ENCODE measurements at regions not wholly inside any gene's neighbourhood (a gene's known extent, or its start where the extent isn't known, plus 50 kb on each side); places are given as distances from the start of the nearest gene placed in this dataset.

DNA sequence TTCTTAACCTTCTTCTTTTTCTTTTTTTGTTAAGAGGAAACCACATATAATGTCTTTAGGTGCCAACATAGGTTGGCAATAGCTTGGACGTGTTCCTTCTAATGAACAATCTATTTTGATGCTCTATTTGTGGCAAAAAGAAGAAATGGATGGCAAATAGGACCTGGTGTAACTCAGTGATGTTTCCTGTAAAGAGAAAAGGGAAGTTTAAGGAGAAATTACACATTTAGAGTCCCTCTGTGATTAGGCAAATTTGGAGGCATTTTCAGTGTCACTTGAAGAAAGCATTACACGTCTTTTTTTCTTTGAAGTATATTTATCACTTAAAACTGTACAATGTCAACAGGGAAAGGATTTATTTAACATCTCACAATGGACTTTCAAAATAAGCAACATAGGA is 327.1 kb downstream of the ZIC1 start:
- H3K9me3 ChIP-seq, result no peaks in the 10 kb centered on the region
- no peak overlapping the region for H3K9ac ChIP-seq
- H3K4me1 ChIP-seq, result no peaks in the 10 kb centered on the region
- H3K4me3 ChIP-seq, result no peak overlapping the region
- no peak overlapping the region for H3K27ac ChIP-seq
- H3K27me3 ChIP-seq, result no peaks in the 10 kb centered on the region
- TF ChIP-seq Cebpa-rat (IDR thresholded peaks at IDR 0.05), result no peak
- no peak overlapping the region for H3K4me2 ChIP-seq
- H4K20me1 ChIP-seq, result no peaks in the 10 kb centered on the region
- no peaks in the 10 kb centered on the region for H3K36me3 ChIP-seq

DNA sequence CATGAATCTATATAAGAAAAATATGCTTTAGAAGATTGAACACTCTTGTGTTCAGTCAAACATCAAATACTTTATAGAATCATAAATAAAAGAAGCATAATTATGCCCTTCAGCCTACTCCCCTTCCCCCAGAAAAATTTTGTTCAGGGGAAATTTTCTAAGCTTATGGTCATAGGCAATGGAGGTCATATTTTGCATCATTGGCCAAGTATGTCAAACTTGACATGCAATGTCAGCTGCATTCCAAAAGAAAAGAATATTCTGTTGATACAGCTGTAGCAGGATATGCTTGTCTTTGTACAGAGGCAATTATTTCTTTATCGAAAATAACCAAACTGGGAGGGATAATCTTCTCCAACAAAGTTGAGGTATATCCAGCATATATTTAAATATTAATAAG is 328.2 kb downstream of the ZIC1 start:
- no peaks in the 10 kb centered on the region for H3K36me3 ChIP-seq
- H3K9me3 ChIP-seq, result no peaks in the 10 kb centered on the region
- TF ChIP-seq Cebpa-rat (IDR thresholded peaks at IDR 0.05), result no peak
- H3K4me3 ChIP-seq, result no peak overlapping the region
- H3K9ac ChIP-seq, result no peak overlapping the region
- H4K20me1 ChIP-seq, result no peaks in the 10 kb centered on the region
- H3K27ac ChIP-seq, result no peak overlapping the region
- no peaks in the 10 kb centered on the region for H3K27me3 ChIP-seq
- H3K4me1 ChIP-seq, result no peaks in the 10 kb centered on the region
- H3K4me2 ChIP-seq, result no peak overlapping the region

DNA sequence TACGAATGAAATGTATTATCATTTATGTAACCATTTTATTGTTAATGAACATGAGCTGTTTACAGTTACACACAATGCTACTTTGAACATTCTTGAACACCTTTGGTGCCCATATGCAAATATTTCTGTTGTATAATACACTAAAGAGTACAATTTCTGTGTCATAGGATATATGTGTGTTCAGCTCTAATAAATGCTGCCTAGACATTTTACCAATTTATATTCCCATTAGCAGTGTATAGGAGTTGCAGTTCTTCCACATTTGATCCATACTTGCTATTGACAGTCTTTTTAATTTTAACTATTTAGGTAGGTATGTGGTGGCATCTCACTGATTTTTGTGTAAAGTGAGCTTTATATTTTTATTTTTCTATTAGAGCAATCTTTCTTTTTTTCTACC is 331.8 kb downstream of the ZIC1 start:
- H3K27me3 ChIP-seq, result no peaks in the 10 kb centered on the region
- TF ChIP-seq Cebpa-rat (IDR thresholded peaks at IDR 0.05), result no peak
- no peaks in the 10 kb centered on the region for H3K9me3 ChIP-seq
- H3K4me1 ChIP-seq, result no peaks in the 10 kb centered on the region
- no peak overlapping the region for H3K9ac ChIP-seq
- no peak overlapping the region for H3K4me2 ChIP-seq
- no peaks in the 10 kb centered on the region for H4K20me1 ChIP-seq
- no peak overlapping the region for H3K4me3 ChIP-seq
- H3K36me3 ChIP-seq, result no peaks in the 10 kb centered on the region
- no peak overlapping the region for H3K27ac ChIP-seq

GRCh38 chr3:147744967-147745366 is 335.8 kb downstream of the ZIC1 start:
- H3K27ac ChIP-seq, result no peak overlapping the region
- H3K4me2 ChIP-seq, result no peak overlapping the region
- no peaks in the 10 kb centered on the region for H3K9me3 ChIP-seq
- no peak overlapping the region for H3K9ac ChIP-seq
- TF ChIP-seq Cebpa-rat (IDR thresholded peaks at IDR 0.05), result no peak
- H3K27me3 ChIP-seq, result no peaks in the 10 kb centered on the region
- no peaks in the 10 kb centered on the region for H3K36me3 ChIP-seq
- H3K4me1 ChIP-seq, result no peaks in the 10 kb centered on the region
- no peak overlapping the region for H3K4me3 ChIP-seq
- no peaks in the 10 kb centered on the region for H4K20me1 ChIP-seq

DNA sequence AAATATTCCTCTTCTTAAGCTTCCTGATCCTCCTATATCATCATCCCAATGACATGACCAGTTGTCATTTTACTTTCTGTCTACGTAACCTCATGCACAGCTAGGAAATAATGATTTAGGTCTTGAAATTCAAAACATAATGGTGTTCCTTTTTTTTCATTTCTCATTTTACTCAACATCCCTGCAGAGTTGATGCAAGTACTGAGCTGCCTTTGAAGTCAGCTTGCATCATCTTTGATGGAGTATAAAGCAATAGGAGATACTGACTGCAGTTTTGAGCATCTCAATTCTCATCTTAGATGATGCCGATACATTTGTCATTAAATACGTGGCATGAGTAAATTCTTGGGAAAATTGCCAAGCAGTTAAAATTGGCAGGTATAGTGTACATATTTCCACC is 346.1 kb downstream of the ZIC1 start:
- no peaks in the 10 kb centered on the region for H3K9me3 ChIP-seq
- no peak overlapping the region for H3K4me2 ChIP-seq
- no peaks in the 10 kb centered on the region for H3K4me1 ChIP-seq
- H3K9ac ChIP-seq, result no peak overlapping the region
- H4K20me1 ChIP-seq, result no peaks in the 10 kb centered on the region
- H3K27ac ChIP-seq, result no peak overlapping the region
- TF ChIP-seq Cebpa-rat (IDR thresholded peaks at IDR 0.05), result no peak
- no peaks in the 10 kb centered on the region for H3K27me3 ChIP-seq
- no peaks in the 10 kb centered on the region for H3K36me3 ChIP-seq
- H3K4me3 ChIP-seq, result no peak overlapping the region

- H3K4me1 ChIP-seq, result no peaks in the 10 kb centered on the region
- no peak overlapping the region for H3K9ac ChIP-seq
- no peak overlapping the region for H3K27ac ChIP-seq
- H4K20me1 ChIP-seq, result no peaks in the 10 kb centered on the region
- no peaks in the 10 kb centered on the region for H3K9me3 ChIP-seq
- no peaks in the 10 kb centered on the region for H3K27me3 ChIP-seq
- H3K4me2 ChIP-seq, result no peak overlapping the region
- H3K36me3 ChIP-seq, result no peaks in the 10 kb centered on the region
- no peak overlapping the region for H3K4me3 ChIP-seq
- TF ChIP-seq Cebpa-rat (IDR thresholded peaks at IDR 0.05), result no peak
These were observed 347.3 kb downstream of the ZIC1 start for GRCh38 chr3:147756476-147756875.

DNA sequence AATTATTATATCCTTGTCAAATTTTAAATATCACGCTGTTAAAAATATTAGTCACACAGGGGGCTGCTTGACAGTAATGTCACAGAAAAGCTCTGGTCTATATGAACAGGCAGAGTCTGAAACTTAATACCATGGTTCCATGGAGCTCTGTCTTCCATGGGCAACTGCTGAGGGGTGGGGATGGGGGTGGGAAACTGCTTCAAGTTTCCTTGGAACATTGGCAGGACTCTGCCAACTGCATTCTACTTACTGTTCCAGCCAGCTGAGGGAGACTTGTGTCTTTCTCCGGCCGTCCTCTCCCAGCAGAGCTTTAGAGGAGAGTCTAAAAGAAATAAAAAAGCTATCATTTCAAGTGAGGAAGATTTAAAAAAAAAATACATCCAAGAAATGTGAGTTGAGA is 348.7 kb downstream of the ZIC1 start:
- no peaks in the 10 kb centered on the region for H3K27me3 ChIP-seq
- no peak overlapping the region for H3K27ac ChIP-seq
- no peaks in the 10 kb centered on the region for H3K36me3 ChIP-seq
- H3K4me1 ChIP-seq, result no peaks in the 10 kb centered on the region
- H4K20me1 ChIP-seq, result no peaks in the 10 kb centered on the region
- no peak overlapping the region for H3K4me3 ChIP-seq
- no peak overlapping the region for H3K4me2 ChIP-seq
- H3K9me3 ChIP-seq, result no peaks in the 10 kb centered on the region
- TF ChIP-seq Cebpa-rat (IDR thresholded peaks at IDR 0.05), result no peak
- no peak overlapping the region for H3K9ac ChIP-seq

DNA sequence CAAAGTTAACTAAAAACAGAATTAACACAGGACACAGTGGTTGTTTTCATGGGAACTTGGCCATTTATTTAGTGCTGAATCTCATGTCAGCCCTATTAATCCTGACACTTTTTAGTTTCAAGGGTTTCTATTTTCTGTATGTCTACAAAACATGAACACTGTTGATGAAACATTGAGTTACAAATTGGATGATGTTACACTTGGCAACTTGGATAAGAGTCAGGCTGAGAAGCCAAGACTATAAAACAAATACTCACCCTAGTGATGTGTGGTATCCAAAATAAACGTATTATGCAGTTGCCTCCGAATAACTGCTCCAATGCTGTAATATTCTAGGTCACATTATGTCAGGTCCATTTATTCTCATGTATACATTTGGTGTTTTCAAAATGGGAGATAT is 349.6 kb downstream of the ZIC1 start:
- H3K4me3 ChIP-seq, result no peak overlapping the region
- H3K36me3 ChIP-seq, result no peaks in the 10 kb centered on the region
- no peak overlapping the region for H3K4me2 ChIP-seq
- H3K27ac ChIP-seq, result no peak overlapping the region
- no peaks in the 10 kb centered on the region for H3K27me3 ChIP-seq
- no peak overlapping the region for H3K9ac ChIP-seq
- H4K20me1 ChIP-seq, result no peaks in the 10 kb centered on the region
- no peaks in the 10 kb centered on the region for H3K9me3 ChIP-seq
- no peaks in the 10 kb centered on the region for H3K4me1 ChIP-seq
- no peak for TF ChIP-seq Cebpa-rat (IDR thresholded peaks at IDR 0.05)

GRCh38 chr3:147760085-147760484 is 350.9 kb downstream of the ZIC1 start:
- no peak overlapping the region for H3K9ac ChIP-seq
- no peaks in the 10 kb centered on the region for H3K36me3 ChIP-seq
- no peaks in the 10 kb centered on the region for H3K4me1 ChIP-seq
- no peak for TF ChIP-seq Cebpa-rat (IDR thresholded peaks at IDR 0.05)
- no peaks in the 10 kb centered on the region for H4K20me1 ChIP-seq
- no peak overlapping the region for H3K4me2 ChIP-seq
- no peak overlapping the region for H3K27ac ChIP-seq
- H3K27me3 ChIP-seq, result no peaks in the 10 kb centered on the region
- H3K9me3 ChIP-seq, result no peaks in the 10 kb centered on the region
- H3K4me3 ChIP-seq, result no peak overlapping the region

DNA sequence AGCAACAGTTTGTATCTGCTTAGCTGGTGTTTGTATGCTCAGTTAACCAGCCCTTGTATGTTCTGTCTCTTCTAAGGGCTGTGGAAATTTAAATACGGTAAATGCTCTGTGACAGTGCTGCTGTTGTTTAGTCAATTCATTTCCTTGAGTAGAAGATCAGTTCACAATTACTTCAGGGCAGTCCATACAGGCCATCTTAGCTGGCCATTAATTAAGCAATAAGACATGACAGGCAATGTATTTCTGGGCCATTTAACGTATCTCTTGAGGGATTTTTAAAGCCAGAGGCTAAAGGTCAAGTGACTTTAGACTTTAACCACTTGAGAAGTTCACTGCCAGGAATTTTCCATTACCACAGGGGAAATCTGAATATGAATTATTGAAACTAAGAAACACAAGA is 351.8 kb downstream of the ZIC1 start:
- no peak overlapping the region for H3K9ac ChIP-seq
- no peaks in the 10 kb centered on the region for H3K4me1 ChIP-seq
- no peaks in the 10 kb centered on the region for H3K36me3 ChIP-seq
- no peaks in the 10 kb centered on the region for H3K9me3 ChIP-seq
- no peak for TF ChIP-seq Cebpa-rat (IDR thresholded peaks at IDR 0.05)
- no peaks in the 10 kb centered on the region for H3K27me3 ChIP-seq
- no peak overlapping the region for H3K4me2 ChIP-seq
- no peak overlapping the region for H3K4me3 ChIP-seq
- no peak overlapping the region for H3K27ac ChIP-seq
- H4K20me1 ChIP-seq, result no peaks in the 10 kb centered on the region

GRCh38 chr3:147773116-147773630 is 364.0 kb downstream of the ZIC1 start:
- no peaks in the 10 kb centered on the region for H3K4me1 ChIP-seq
- no peaks in the 10 kb centered on the region for H3K36me3 ChIP-seq
- H3K9ac ChIP-seq, result no peak overlapping the region
- no peak overlapping the region for H3K4me2 ChIP-seq
- no peak overlapping the region for H3K4me3 ChIP-seq
- no peaks in the 10 kb centered on the region for H3K9me3 ChIP-seq
- no peaks in the 10 kb centered on the region for H3K27me3 ChIP-seq
- no peak for TF ChIP-seq Cebpa-rat (IDR thresholded peaks at IDR 0.05)
- no peaks in the 10 kb centered on the region for H4K20me1 ChIP-seq
- no peak overlapping the region for H3K27ac ChIP-seq

Data from BLaER1 (cell line).